NCI-H2029 (cell line): ENCODE measurements at regions not wholly inside any gene's neighbourhood (a gene's known extent, or its start where the extent isn't known, plus 50 kb on each side); places are given as distances from the start of the nearest gene placed in this dataset.

Experiments
- DNase-seq: peaks from one replicate; lab custom pipeline; 2025; lab: John Stamatoyannopoulos, UW

- DNase-seq, result no peak
Observed at GRCh38 chr1:60350531-60350930, 277.0 kb upstream of the C1orf87 start.

GRCh38 chr1:60348884-60349283, 275.3 kb upstream of the C1orf87 start:
- no peak for DNase-seq

DNA sequence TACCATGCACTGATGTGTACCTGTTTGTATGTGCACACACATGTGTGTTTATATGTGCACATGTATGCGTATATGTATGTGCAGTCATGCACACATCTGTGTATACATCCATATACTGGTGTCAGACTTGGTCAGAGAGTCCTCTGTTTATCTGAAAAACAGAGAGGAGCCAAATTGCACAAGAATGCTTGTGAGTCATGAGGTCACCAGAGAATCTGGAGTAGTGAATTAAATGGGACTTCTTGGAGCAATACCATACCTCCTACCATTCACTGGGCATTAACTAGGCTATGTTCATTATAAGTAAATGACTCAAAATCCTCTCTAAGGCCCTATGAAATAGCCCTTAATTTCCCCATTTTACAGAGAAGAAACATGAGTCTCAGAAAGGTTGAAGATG, 272.1 kb upstream of the C1orf87 start:
- no peak for DNase-seq

DNA sequence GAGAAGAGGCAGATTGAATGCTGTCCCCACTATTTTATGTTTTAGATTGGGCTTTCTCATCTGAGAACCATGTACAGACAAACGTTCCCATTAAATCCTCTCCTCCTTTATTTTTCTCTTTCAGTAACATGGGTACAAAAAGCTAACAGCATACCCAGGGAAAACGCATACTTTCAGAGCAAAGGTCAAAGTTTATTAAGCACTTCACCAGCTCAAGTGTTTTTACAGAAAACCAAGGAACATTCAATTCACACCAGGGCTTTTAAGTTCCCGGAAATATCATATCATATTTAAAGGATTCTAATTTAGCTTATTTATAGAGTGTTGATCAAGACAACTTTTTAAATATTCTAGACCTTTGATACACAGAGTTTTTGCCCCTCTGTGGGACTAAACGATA, 271.5 kb upstream of the C1orf87 start:
- no peak for DNase-seq

DNA sequence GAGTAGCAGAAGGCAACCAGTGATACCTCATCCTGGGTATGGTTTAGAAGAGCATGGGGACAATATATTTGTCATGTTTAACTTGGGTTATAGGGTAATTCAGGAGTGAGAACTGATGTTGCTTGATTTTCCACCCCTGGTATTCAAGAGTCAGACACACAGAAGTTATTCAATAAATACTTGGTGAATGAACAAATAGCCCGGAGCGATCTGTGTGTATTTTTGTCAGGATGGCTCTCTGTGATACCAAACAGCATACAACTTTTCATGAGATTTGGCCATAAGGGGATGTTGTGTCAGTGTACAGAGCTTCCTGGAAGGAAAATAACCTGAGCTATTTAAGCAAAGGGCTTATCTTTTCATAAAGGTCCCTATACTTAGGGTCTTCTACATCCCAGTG, 270.2 kb upstream of the C1orf87 start:
- DNase-seq, result no peak

DNA sequence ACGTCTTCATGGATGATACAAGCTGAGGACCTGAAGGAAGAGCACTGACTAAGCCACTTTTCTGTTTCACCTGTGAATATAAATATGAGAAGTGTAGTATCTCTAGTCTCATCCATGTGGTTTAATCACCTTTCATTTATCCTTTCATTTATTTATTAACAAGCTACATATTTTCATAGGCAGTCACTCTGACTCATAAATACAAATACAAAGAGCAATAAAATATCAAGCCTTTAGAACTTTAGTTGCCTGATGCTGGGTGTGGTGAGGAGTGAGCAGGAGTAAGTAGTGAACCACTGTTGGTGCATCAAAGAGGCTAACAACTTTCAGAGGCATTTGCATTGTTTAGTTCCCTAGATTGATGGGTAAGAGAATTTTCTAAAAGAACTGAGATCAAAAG, 269.0 kb upstream of the C1orf87 start:
- DNase-seq, result no peak

DNA sequence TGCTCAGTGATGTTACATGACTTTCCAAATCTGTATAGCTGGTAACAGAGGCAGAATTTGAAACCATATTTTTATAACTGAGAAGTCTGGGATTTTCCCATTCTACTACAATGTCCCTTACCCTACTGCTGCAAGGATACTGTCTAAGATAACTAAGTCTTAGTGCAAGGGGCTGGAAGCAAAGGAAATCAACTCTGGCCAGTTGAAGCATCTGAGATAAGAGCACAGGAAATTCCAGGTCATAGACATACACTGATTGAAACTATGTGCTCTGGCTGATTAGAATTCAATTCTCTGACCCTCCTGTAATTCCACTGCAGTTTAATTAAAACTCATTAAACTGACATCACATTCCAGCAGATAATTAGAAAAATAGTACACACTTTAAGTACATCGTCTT, 267.7 kb upstream of the C1orf87 start:
- DNase-seq, result no peak

DNA sequence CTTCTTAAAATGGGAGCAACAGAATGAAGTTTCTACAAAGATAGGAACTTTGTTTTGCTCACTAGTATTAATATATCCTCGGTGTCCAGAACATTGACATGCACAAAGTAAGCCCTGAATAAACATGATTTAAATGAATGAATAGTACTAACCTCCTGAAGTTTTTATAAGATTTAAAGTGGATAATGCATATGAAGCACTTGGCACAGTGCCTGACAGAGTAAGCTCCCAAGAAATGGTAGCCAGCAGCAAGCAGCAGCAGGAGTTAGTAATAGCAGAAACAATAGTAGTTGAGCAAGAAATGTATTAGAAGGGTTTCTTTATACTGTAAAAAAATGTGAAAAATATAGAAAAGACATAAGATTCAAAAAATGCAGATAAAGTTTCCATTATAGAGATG, 258.1 kb upstream of the C1orf87 start:
- no peak for DNase-seq

- DNase-seq, result no peak
Observed at GRCh38 chr1:60329651-60330050, 256.1 kb upstream of the C1orf87 start.

- no peak for DNase-seq
Observed at GRCh38 chr1:60311838-60312237, 238.3 kb upstream of the C1orf87 start.

DNA sequence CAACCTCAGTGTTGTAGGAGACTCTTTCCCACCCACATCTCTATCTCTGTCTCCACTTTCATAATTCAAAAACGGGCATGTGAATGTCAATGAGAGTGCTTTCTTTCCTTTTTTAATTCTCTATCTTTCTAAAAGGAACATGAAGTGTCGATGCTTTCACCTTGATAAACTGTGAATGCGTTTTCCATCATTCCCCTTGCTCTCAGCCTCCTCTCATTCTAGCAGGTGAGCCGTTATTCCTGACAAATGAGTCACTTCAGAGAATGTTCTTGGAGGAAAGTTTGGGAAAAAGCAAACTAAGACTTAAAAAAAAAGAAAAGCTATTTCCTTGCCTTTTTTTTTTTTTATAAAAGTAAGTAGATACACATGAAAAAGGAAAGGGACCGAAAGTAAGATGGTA, 226.0 kb upstream of the C1orf87 start:
- DNase-seq, result no peak

GRCh38 chr1:60298290-60298689, 224.7 kb upstream of the C1orf87 start:
- no peak for DNase-seq

DNA sequence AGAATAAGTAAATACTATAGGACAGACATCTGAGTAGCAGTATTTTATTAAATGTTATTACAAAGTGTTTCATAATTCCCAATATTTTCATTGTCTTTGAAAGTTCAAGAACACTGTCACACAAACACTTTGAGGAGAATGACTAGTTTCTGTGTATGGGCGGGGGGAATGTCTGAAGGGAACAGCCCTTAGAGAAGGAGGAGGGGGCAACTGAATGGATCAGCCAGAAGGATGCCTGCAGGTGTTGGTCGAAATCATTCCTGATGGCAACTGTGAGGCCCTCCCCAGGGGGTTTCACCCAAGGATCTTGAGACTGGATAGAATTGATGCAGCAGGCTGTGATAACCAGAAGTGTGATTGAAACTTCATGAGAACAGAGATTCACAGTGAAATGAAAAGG, 223.2 kb upstream of the C1orf87 start:
- DNase-seq, result no peak

DNA sequence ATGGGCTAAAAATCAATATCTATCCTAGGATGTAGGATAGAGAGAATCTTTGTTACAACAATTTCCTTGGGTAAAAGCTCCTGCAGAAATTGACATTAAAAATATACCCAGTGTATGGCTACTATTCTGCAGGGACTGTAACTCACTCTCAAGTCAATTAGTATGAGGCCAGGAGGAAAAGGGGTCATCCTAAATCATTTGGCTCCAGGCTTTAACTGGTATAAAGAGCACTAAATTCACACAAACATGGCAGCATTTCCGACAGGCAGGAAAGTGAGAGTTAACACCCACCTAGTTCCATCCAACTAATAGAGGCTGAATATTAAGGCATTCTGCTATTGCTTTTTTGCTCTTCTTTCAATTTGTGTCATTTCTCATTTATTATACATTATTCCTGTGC, 218.6 kb upstream of the C1orf87 start:
- no peak for DNase-seq

- DNase-seq, result no peak
Observed at GRCh38 chr1:60290393-60290792, 216.8 kb upstream of the C1orf87 start.

GRCh38 chr1:60287536-60287935, 214.0 kb upstream of the C1orf87 start:
- DNase-seq, result no peak

GRCh38 chr1:60283690-60284089, 210.1 kb upstream of the C1orf87 start:
- DNase-seq, result no peak

GRCh38 chr1:60281360-60281932, 207.9 kb upstream of the C1orf87 start:
- peak; percentile 95 for DNase-seq

- peak; percentile 45 for DNase-seq
Observed at GRCh38 chr1:60280819-60281218, 207.2 kb upstream of the C1orf87 start.

GRCh38 chr1:60280256-60280655, 206.7 kb upstream of the C1orf87 start:
- DNase-seq, result peak; percentile 12

- DNase-seq, result no peak
Observed at GRCh38 chr1:60279798-60280197, 206.2 kb upstream of the C1orf87 start.

DNA sequence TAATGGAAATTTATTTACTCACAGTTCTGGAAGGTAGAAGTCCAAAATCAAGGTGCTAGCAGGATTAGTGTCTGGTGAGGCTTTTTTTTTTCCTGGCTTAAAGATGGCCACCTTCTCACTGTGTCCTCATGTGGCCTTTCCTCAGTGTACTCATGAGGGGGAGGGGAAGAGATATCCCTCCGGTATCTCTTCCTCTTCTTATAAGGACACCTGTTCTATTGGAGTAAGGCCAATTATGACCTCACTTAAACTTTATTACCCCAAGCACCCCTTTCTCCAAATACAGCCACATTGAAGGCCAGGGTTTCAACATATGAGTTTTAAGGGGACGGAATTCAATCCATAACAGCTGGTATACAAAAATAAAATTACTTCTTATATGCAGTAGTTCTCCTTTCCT, 203.7 kb upstream of the C1orf87 start:
- peak; percentile 99 for DNase-seq

- DNase-seq, result peak; percentile 59
Observed at GRCh38 chr1:60274422-60275290, 201.1 kb upstream of the C1orf87 start.

DNA sequence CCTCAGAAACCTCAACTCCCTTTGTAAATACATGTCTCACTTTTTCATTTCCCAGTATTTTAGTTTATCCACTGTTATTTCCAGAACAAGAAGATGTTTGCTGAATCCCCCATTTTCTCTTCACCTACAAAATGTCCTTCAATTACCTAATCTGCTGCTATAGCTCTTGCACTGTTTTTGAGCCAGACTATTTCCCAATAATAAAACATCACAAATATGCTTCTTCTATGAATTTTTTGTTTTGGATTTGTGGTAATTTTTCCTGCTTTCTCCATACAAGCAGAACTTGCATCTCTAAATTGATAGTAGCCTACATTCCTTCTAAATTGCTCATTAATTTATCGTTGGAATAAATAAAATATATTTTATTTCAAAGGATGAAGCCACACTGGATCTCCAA, 199.6 kb upstream of the C1orf87 start:
- DNase-seq, result no peak
